ENCODE measurements at regions not wholly inside any gene's neighbourhood (a gene's known extent, or its start where the extent isn't known, plus 50 kb on each side); places are given as distances from the start of the nearest gene placed in this dataset.

- Mint-ChIP-seq H3K36me3 (no peaks in the 10 kb centered on the region), H3K9me3 (no peaks in the 10 kb centered on the region), H3K4me1 (ENCODE audit: low read depth in 2 of 2) (peaks cover 51 to 74% of the 10 kb centered on the region in 2 donors), H3K4me3 (peak overlapping the region; percentile 85), H3K27ac (peak overlapping the region; percentile 81 to 92), H3K27me3 (peaks cover 0 to 5% of the 10 kb centered on the region in 2 donors)
- no peak for ATAC-seq
- no peak for DNase-seq (ENCODE audit: low spot score)
Observed at GRCh38 chr17:77882040-77882439, 76.5 kb upstream of the TNRC6C start.

GRCh38 chr17:77882481-77883212 is 75.9 kb upstream of the TNRC6C start:
- DNase-seq (ENCODE audit: low spot score) (peak; percentile 86), ATAC-seq (peak; percentile 85 to 87)
- H3K4me3 Mint-ChIP-seq = peak overlapping the region; percentile 85
- no peaks in the 10 kb centered on the region for H3K9me3 Mint-ChIP-seq
- peaks cover 0 to 2% of the 10 kb centered on the region in 2 donors for H3K27me3 Mint-ChIP-seq
- H3K4me1 Mint-ChIP-seq (ENCODE audit: low read depth in 2 of 2) = peaks cover 57 to 75% of the 10 kb centered on the region in 2 donors
- peak overlapping the region; percentile 81 to 92 for H3K27ac Mint-ChIP-seq
- no peaks in the 10 kb centered on the region for H3K36me3 Mint-ChIP-seq

- DNase-seq (ENCODE audit: low spot score) (no peak), ATAC-seq (no peak)
- peaks cover 0 to 2% of the 10 kb centered on the region in 2 donors for H3K27me3 Mint-ChIP-seq
- peak overlapping the region; percentile 81 to 92 for H3K27ac Mint-ChIP-seq
- H3K4me3 Mint-ChIP-seq = no peak overlapping the region
- no peaks in the 10 kb centered on the region for H3K9me3 Mint-ChIP-seq
- H3K36me3 Mint-ChIP-seq = no peaks in the 10 kb centered on the region
- peaks cover 63 to 79% of the 10 kb centered on the region in 2 donors for H3K4me1 Mint-ChIP-seq (ENCODE audit: low read depth in 2 of 2)
Observed at GRCh38 chr17:77883213-77883650, 75.3 kb upstream of the TNRC6C start.

GRCh38 chr17:77884019-77884418 is 74.5 kb upstream of the TNRC6C start:
- Mint-ChIP-seq H3K4me3 (peak overlapping the region; percentile 73), H3K27ac (peak overlapping the region; percentile 61 to 71), H3K27me3 (peaks cover 0 to 2% of the 10 kb centered on the region in 2 donors), H3K36me3 (no peaks in the 10 kb centered on the region), H3K4me1 (ENCODE audit: low read depth in 2 of 2) (peaks cover 71 to 77% of the 10 kb centered on the region in 2 donors), H3K9me3 (no peaks in the 10 kb centered on the region)
- DNase-seq (ENCODE audit: low spot score) = no peak
- ATAC-seq = no peak

GRCh38 chr17:77884967-77885641 is 73.4 kb upstream of the TNRC6C start:
- Mint-ChIP-seq H3K36me3 (no peaks in the 10 kb centered on the region), H3K4me3 (no peak overlapping the region), H3K4me1 (ENCODE audit: low read depth in 2 of 2) (peaks cover 63 to 72% of the 10 kb centered on the region in 2 donors), H3K27me3 (peaks cover 0 to 2% of the 10 kb centered on the region in 2 donors), H3K27ac (peak overlapping the region; percentile 61 to 71), H3K9me3 (no peaks in the 10 kb centered on the region)
- no peak for DNase-seq (ENCODE audit: low spot score)
- ATAC-seq = no peak

GRCh38 chr17:77885678-77886386 is 72.7 kb upstream of the TNRC6C start:
- Mint-ChIP-seq H3K4me3 (no peak overlapping the region), H3K27me3 (peaks cover 0 to 2% of the 10 kb centered on the region in 2 donors), H3K9me3 (no peaks in the 10 kb centered on the region), H3K27ac (peak overlapping the region in 1 of 2 donors; percentile 74), H3K4me1 (ENCODE audit: low read depth in 2 of 2) (peaks cover 63 to 65% of the 10 kb centered on the region in 2 donors), H3K36me3 (no peaks in the 10 kb centered on the region)
- DNase-seq (ENCODE audit: low spot score) = no peak
- ATAC-seq = no peak

GRCh38 chr17:77886387-77886728 is 72.1 kb upstream of the TNRC6C start:
- Mint-ChIP-seq H3K9me3 (no peaks in the 10 kb centered on the region), H3K27ac (peak overlapping the region in 1 of 2 donors; percentile 74), H3K4me3 (peak overlapping the region; percentile 44), H3K36me3 (no peaks in the 10 kb centered on the region), H3K27me3 (peaks cover 0 to 2% of the 10 kb centered on the region in 2 donors), H3K4me1 (ENCODE audit: low read depth in 2 of 2) (peaks cover 59 to 61% of the 10 kb centered on the region in 2 donors)
- DNase-seq (ENCODE audit: low spot score) = no peak
- ATAC-seq = no peak

GRCh38 chr17:77887110-77887463 is 71.4 kb upstream of the TNRC6C start:
- H3K36me3 Mint-ChIP-seq = no peaks in the 10 kb centered on the region
- no peak for ATAC-seq
- peak overlapping the region; percentile 74 to 85 for H3K27ac Mint-ChIP-seq

GRCh38 chr17:77887464-77888241 is 70.8 kb upstream of the TNRC6C start:
- ATAC-seq (peak; percentile 80 to 83), DNase-seq (ENCODE audit: low spot score) (peak; percentile 84)
- Mint-ChIP-seq H3K27ac (peak overlapping the region; percentile 74 to 85), H3K27me3 (peaks cover 0 to 2% of the 10 kb centered on the region in 2 donors), H3K4me3 (peak overlapping the region; percentile 93), H3K36me3 (no peaks in the 10 kb centered on the region), H3K9me3 (no peaks in the 10 kb centered on the region), H3K4me1 (ENCODE audit: low read depth in 2 of 2) (peaks cover 46 to 48% of the 10 kb centered on the region in 2 donors)

More at GRCh38 chr17:77887110-77887463, 71.4 kb upstream of the TNRC6C start:
- DNase-seq (ENCODE audit: low spot score) = no peak
- H3K4me3 Mint-ChIP-seq = peak overlapping the region; percentile 93
- peaks cover 52 to 54% of the 10 kb centered on the region in 2 donors for H3K4me1 Mint-ChIP-seq (ENCODE audit: low read depth in 2 of 2)
- H3K27me3 Mint-ChIP-seq = peaks cover 0 to 2% of the 10 kb centered on the region in 2 donors
- H3K9me3 Mint-ChIP-seq = no peaks in the 10 kb centered on the region

GRCh38 chr17:77888242-77889134 is 70.0 kb upstream of the TNRC6C start:
- Mint-ChIP-seq H3K4me3 (peak overlapping the region; percentile 93), H3K9me3 (no peaks in the 10 kb centered on the region), H3K4me1 (ENCODE audit: low read depth in 2 of 2) (peaks cover 42 to 45% of the 10 kb centered on the region in 2 donors), H3K36me3 (no peaks in the 10 kb centered on the region), H3K27me3 (peaks cover 0 to 2% of the 10 kb centered on the region in 2 donors), H3K27ac (peak overlapping the region; percentile 74 to 85)
- ATAC-seq (no peak), DNase-seq (ENCODE audit: low spot score) (no peak)

GRCh38 chr17:77889135-77889505 is 69.4 kb upstream of the TNRC6C start:
- DNase-seq (ENCODE audit: low spot score) (no peak), ATAC-seq (no peak)
- Mint-ChIP-seq H3K27me3 (peaks cover 0 to 2% of the 10 kb centered on the region in 2 donors), H3K9me3 (no peaks in the 10 kb centered on the region), H3K4me3 (peak overlapping the region; percentile 28), H3K4me1 (ENCODE audit: low read depth in 2 of 2) (peaks cover 36 to 45% of the 10 kb centered on the region in 2 donors), H3K36me3 (no peaks in the 10 kb centered on the region), H3K27ac (peak overlapping the region in 1 of 2 donors; percentile 18)

GRCh38 chr17:77889866-77890760 is 68.4 kb upstream of the TNRC6C start:
- ATAC-seq (no peak), DNase-seq (ENCODE audit: low spot score) (no peak)
- Mint-ChIP-seq H3K4me3 (no peak overlapping the region), H3K36me3 (no peaks in the 10 kb centered on the region), H3K4me1 (ENCODE audit: low read depth in 2 of 2) (peaks cover 32 to 38% of the 10 kb centered on the region in 2 donors), H3K9me3 (no peaks in the 10 kb centered on the region), H3K27me3 (peaks cover 0 to 2% of the 10 kb centered on the region in 2 donors), H3K27ac (no peak overlapping the region)
